ENCODE measurements at regions not wholly inside any gene's neighbourhood (a gene's known extent, or its start where the extent isn't known, plus 50 kb on each side); places are given as distances from the start of the nearest gene placed in this dataset.

- no TSS peak for BruUV-seq (replicated peaks)
Measured at GRCh38 chr4:159542296-159542695, 439.4 kb downstream of the RAPGEF2 start.

GRCh38 chr4:159543831-159544230 lies 441.0 kb downstream of the RAPGEF2 start:
- WGBS (ENCODE audit: low lambda C conversion rate): 13% methylated on average over 3 of the region's 5 CpGs
- no peak overlapping the region for H3K4me3 ChIP-seq (replicated peaks in 1 of 3; ENCODE audit: insufficient read depth in 1 of 3, low read depth in 2 of 3, low read length in 3 of 3)
- no peaks in the 10 kb centered on the region for H3K9me3 ChIP-seq (ENCODE audit: low read length)
- in situ Hi-C loops (cut with HindIII; ENCODE audit: extremely low pct_ligation_motif_present, low pct_unique_long_range_greater_than_20kb): no loop called here
- FAIRE-seq (no peak), DNase-seq (ENCODE audit: low spot score) (no peak), ATAC-seq (no peak)
- H3K4me2 ChIP-seq (ENCODE audit: low read depth, low read length): no peak overlapping the region
- H3K27ac ChIP-seq (ENCODE audit: extremely low read length, insufficient read depth, low read length): no peak overlapping the region
- H3K27me3 ChIP-seq (ENCODE audit: control insufficient read depth in 1 of 2, insufficient read depth in 2 of 2, low read length in 2 of 2): no peaks in the 10 kb centered on the region; a peak in 1 of 5 replicates
- H3K4me1 ChIP-seq (ENCODE audit: insufficient read depth, low read length): no peaks in the 10 kb centered on the region; the same call in 1 of the 2 replicates
- no peaks in the 10 kb centered on the region for H3K36me3 ChIP-seq (replicated peaks in 1 of 2; ENCODE audit: control insufficient read depth in 1 of 2, insufficient read depth in 2 of 2, low read length in 2 of 2)
- no peak overlapping the region for H2AFZ ChIP-seq (ENCODE audit: low read length)
- POLR2A ChIA-PET: no interaction called here
- intact Hi-C loops (cut with micrococcal nuclease; ENCODE audit: unreplicated experiment): no loop called here
- CTCF ChIA-PET (ENCODE audit: low intra/inter-chr PET ratio, low total read pairs): no interaction called here
- BruUV-seq (replicated peaks): no TSS peak
- H4K20me1 ChIP-seq (ENCODE audit: insufficient read depth, low read length): no peaks in the 10 kb centered on the region
- H3K9ac ChIP-seq (ENCODE audit: insufficient read depth, low read depth, low read length): no peak overlapping the region
- no peaks in the 10 kb centered on the region for H3K79me2 ChIP-seq (ENCODE audit: insufficient read depth, low read length)
- TF ChIP-seq NFIC (IDR thresholded peaks at IDR 0.05; ENCODE audit: low read length) (no peak), SMAD1 (CRISPR knock-in tag; IDR thresholded peaks at IDR 0.05; ENCODE audit: borderline replicate concordance, low read depth) (no peak), ZFP90 (CRISPR knock-in tag; IDR thresholded peaks at IDR 0.05; ENCODE audit: borderline replicate concordance) (no peak), NAIF1 (CRISPR knock-in tag; IDR thresholded peaks at IDR 0.05; ENCODE audit: borderline replicate concordance) (no peak), NR0B2 (CRISPR knock-in tag; IDR thresholded peaks at IDR 0.05) (no peak), ZNF101 (CRISPR knock-in tag; IDR thresholded peaks at IDR 0.05; ENCODE audit: borderline replicate concordance, low read depth) (no peak), ZFX (CRISPR knock-in tag; IDR thresholded peaks at IDR 0.05; ENCODE audit: low read depth) (no peak)
- TF ChIP-seq, protein P1, sequence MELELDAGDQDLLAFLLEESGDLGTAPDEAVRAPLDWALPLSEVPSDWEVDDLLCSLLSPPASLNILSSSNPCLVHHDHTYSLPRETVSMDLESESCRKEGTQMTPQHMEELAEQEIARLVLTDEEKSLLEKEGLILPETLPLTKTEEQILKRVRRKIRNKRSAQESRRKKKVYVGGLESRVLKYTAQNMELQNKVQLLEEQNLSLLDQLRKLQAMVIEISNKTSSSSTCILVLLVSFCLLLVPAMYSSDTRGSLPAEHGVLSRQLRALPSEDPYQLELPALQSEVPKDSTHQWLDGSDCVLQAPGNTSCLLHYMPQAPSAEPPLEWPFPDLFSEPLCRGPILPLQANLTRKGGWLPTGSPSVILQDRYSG (CRISPR knock-in tag; IDR thresholded peaks at IDR 0.05): no peak
- TF ChIP-seq, protein P2, sequence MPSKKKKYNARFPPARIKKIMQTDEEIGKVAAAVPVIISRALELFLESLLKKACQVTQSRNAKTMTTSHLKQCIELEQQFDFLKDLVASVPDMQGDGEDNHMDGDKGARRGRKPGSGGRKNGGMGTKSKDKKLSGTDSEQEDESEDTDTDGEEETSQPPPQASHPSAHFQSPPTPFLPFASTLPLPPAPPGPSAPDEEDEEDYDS (CRISPR knock-in tag; IDR thresholded peaks at IDR 0.05): no peak
- TF ChIP-seq, protein P3, sequence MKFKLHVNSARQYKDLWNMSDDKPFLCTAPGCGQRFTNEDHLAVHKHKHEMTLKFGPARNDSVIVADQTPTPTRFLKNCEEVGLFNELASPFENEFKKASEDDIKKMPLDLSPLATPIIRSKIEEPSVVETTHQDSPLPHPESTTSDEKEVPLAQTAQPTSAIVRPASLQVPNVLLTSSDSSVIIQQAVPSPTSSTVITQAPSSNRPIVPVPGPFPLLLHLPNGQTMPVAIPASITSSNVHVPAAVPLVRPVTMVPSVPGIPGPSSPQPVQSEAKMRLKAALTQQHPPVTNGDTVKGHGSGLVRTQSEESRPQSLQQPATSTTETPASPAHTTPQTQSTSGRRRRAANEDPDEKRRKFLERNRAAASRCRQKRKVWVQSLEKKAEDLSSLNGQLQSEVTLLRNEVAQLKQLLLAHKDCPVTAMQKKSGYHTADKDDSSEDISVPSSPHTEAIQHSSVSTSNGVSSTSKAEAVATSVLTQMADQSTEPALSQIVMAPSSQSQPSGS (CRISPR knock-in tag; IDR thresholded peaks at IDR 0.05): no peak
- TF ChIP-seq, protein P4, sequence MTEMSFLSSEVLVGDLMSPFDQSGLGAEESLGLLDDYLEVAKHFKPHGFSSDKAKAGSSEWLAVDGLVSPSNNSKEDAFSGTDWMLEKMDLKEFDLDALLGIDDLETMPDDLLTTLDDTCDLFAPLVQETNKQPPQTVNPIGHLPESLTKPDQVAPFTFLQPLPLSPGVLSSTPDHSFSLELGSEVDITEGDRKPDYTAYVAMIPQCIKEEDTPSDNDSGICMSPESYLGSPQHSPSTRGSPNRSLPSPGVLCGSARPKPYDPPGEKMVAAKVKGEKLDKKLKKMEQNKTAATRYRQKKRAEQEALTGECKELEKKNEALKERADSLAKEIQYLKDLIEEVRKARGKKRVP (CRISPR knock-in tag; IDR thresholded peaks at IDR 0.05): no peak

More at GRCh38 chr4:159542296-159542695, 439.4 kb downstream of the RAPGEF2 start:
- Histone ChIP-seq H3K4me2 (ENCODE audit: low read depth, low read length) (no peak overlapping the region), H3K36me3 (replicated peaks in 1 of 2; ENCODE audit: control insufficient read depth in 1 of 2, insufficient read depth in 2 of 2, low read length in 2 of 2) (no peaks in the 10 kb centered on the region), H3K4me1 (ENCODE audit: insufficient read depth, low read length) (no peaks in the 10 kb centered on the region; the same call in 1 of the 2 replicates), H3K27me3 (ENCODE audit: control insufficient read depth in 1 of 2, insufficient read depth in 2 of 2, low read length in 2 of 2) (no peaks in the 10 kb centered on the region; a peak in 1 of 5 replicates), H3K27ac (ENCODE audit: extremely low read length, insufficient read depth, low read length) (no peak overlapping the region), H2AFZ (ENCODE audit: low read length) (no peak overlapping the region), H3K9me3 (ENCODE audit: low read length) (no peaks in the 10 kb centered on the region), H3K4me3 (replicated peaks in 1 of 3; ENCODE audit: insufficient read depth in 1 of 3, low read depth in 2 of 3, low read length in 3 of 3) (no peak overlapping the region), H4K20me1 (ENCODE audit: insufficient read depth, low read length) (no peaks in the 10 kb centered on the region), H3K9ac (ENCODE audit: insufficient read depth, low read depth, low read length) (no peak overlapping the region), H3K79me2 (ENCODE audit: insufficient read depth, low read length) (no peaks in the 10 kb centered on the region)
- FAIRE-seq (no peak), DNase-seq (ENCODE audit: low spot score) (no peak), ATAC-seq (no peak)
- 0% methylated on average over 1 of the region's 1 CpG for WGBS (ENCODE audit: low lambda C conversion rate)
- POLR2A ChIA-PET: no interaction called here
- in situ Hi-C loops (cut with HindIII; ENCODE audit: extremely low pct_ligation_motif_present, low pct_unique_long_range_greater_than_20kb) (no loop called here), intact Hi-C loops (cut with micrococcal nuclease; ENCODE audit: unreplicated experiment) (no loop called here)
- TF ChIP-seq KDM5A (IDR thresholded peaks at IDR 0.05; ENCODE audit: borderline replicate concordance, low read length) (no peak), CEBPG (CRISPR knock-in tag; IDR thresholded peaks at IDR 0.05) (no peak), ZNF788 (CRISPR knock-in tag; IDR thresholded peaks at IDR 0.05; ENCODE audit: borderline replicate concordance) (no peak), CHD2 (IDR thresholded peaks at IDR 0.05; ENCODE audit: low read depth, low read length) (no peak), ZNF543 (CRISPR knock-in tag; IDR thresholded peaks at IDR 0.05) (no peak), KMT2B (CRISPR knock-in tag; IDR thresholded peaks at IDR 0.05) (no peak)
- CTCF ChIA-PET (ENCODE audit: low intra/inter-chr PET ratio, low total read pairs): no interaction called here
